OCI-LY3 (cell line): ENCODE measurements at regions not wholly inside any gene's neighbourhood (a gene's known extent, or its start where the extent isn't known, plus 50 kb on each side); places are given as distances from the start of the nearest gene placed in this dataset.

ENCODE experiments used
- H2AFZ ChIP-seq: fragments of 200-600, 300-600 bp; shearing (Covaris generic); 2 replicates; pipeline ENCODE4 v1.6.0; 2014; ENCODE audit warnings: antibody characterized with exemption, low read depth, low read length
- H3K27ac ChIP-seq: fragments of 200-600, 300-600 bp; sonication (generic); 2 replicates; pipeline ENCODE4 v1.5.1; 2014; ENCODE audit warnings: mild to moderate bottlenecking, low read length, moderate library complexity, mixed read lengths
- H3K27me3 ChIP-seq: fragments of 200-600, 300-600 bp; sonication (generic); 2 replicates; pipeline ENCODE4 v1.6.1; 2014; ENCODE audit warnings: low read depth, low read length, mixed read lengths
- H3K36me3 ChIP-seq: fragments of 200-600, 300-600 bp; sonication (generic); replicated peaks from 2 replicates; pipeline ENCODE3; 2014; ENCODE audit warnings: low read depth, low read length, mixed read lengths
- H3K4me1 ChIP-seq: fragments of 300-600, 200-600 bp; sonication (generic); 2 replicates; pipeline ENCODE4 v1.6.1; 2014; ENCODE audit warnings: low read length, mixed read lengths
- H3K4me2 ChIP-seq: fragments of 200-600, 300-600 bp; sonication (generic); 2 replicates; pipeline ENCODE4 v1.6.1; 2014; ENCODE audit warnings: low read length, mixed read lengths
- H3K4me3 ChIP-seq: fragments of 300-600, 200-600 bp; sonication (generic); 2 replicates; pipeline ENCODE4 v1.5.1; 2014; ENCODE audit warnings: antibody characterized with exemption, mild to moderate bottlenecking, low read length, moderate library complexity
- H3K79me2 ChIP-seq: fragments of 300-600, 200-600 bp; shearing (Covaris generic); 2 replicates; pipeline ENCODE4 v1.6.1; 2014; ENCODE audit warnings: mild to moderate bottlenecking, low read length, mixed read lengths
- H3K9ac ChIP-seq: fragments of 300-600, 200-600 bp; shearing (Covaris generic); 2 replicates; pipeline ENCODE4 v1.6.0; 2014; ENCODE audit warnings: mild to moderate bottlenecking, low read length, moderate library complexity
- H3K9me3 ChIP-seq: fragments of 200-600, 300-600 bp; shearing (Covaris generic); 2 replicates; pipeline ENCODE4 v1.6.1; 2014; ENCODE audit warnings: low read length, mixed read lengths; ENCODE audit not compliant: insufficient read depth
- H4K20me1 ChIP-seq: fragments of 200-600, 300-600 bp; sonication (generic); 2 replicates; pipeline ENCODE4 v1.6.1; 2016; ENCODE audit warnings: low read length, mixed read lengths; ENCODE audit not compliant: insufficient read depth
- EZH2phosphoT487 ChIP-seq: fragments of 200-600 bp; shearing (Covaris generic); IDR thresholded peaks from 2 replicates; pipeline ENCODE4 v1.6.1; 2018; ENCODE audit warnings: antibody characterized with exemption, mixed run types, low read depth
- TF ChIP-seq, protein P1 (sequence below): fragments of 200-600, 300-600 bp; sonication (generic); IDR thresholded peaks from 2 replicates; pipeline ENCODE4 v1.5.1; 2014; ENCODE audit warnings: antibody characterized with exemption, low read length, low read depth

GRCh38 chr2:19717446-19717845 lies 184.3 kb downstream of the TTC32 start:
- H3K27ac ChIP-seq: no peak overlapping the region
- no peak overlapping the region for H3K9ac ChIP-seq
- H3K79me2 ChIP-seq: no peaks in the 10 kb centered on the region
- no peak overlapping the region for H3K4me3 ChIP-seq
- no peaks in the 10 kb centered on the region for H3K4me1 ChIP-seq
- TF ChIP-seq, protein P1, sequence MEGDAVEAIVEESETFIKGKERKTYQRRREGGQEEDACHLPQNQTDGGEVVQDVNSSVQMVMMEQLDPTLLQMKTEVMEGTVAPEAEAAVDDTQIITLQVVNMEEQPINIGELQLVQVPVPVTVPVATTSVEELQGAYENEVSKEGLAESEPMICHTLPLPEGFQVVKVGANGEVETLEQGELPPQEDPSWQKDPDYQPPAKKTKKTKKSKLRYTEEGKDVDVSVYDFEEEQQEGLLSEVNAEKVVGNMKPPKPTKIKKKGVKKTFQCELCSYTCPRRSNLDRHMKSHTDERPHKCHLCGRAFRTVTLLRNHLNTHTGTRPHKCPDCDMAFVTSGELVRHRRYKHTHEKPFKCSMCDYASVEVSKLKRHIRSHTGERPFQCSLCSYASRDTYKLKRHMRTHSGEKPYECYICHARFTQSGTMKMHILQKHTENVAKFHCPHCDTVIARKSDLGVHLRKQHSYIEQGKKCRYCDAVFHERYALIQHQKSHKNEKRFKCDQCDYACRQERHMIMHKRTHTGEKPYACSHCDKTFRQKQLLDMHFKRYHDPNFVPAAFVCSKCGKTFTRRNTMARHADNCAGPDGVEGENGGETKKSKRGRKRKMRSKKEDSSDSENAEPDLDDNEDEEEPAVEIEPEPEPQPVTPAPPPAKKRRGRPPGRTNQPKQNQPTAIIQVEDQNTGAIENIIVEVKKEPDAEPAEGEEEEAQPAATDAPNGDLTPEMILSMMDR: no peak
- TF ChIP-seq EZH2phosphoT487: no peak
- H4K20me1 ChIP-seq: no peaks in the 10 kb centered on the region
- no peaks in the 10 kb centered on the region for H3K27me3 ChIP-seq
- no peak overlapping the region for H2AFZ ChIP-seq
- H3K4me2 ChIP-seq: no peak overlapping the region
- no peaks in the 10 kb centered on the region for H3K36me3 ChIP-seq
- H3K9me3 ChIP-seq: no peaks in the 10 kb centered on the region

- no peaks in the 10 kb centered on the region for H3K79me2 ChIP-seq
- no peak overlapping the region for H3K4me3 ChIP-seq
- no peak overlapping the region for H3K4me2 ChIP-seq
- H3K36me3 ChIP-seq: no peaks in the 10 kb centered on the region
- no peaks in the 10 kb centered on the region for H4K20me1 ChIP-seq
- H2AFZ ChIP-seq: no peak overlapping the region
- no peaks in the 10 kb centered on the region for H3K27me3 ChIP-seq
- no peak overlapping the region for H3K9ac ChIP-seq
- TF ChIP-seq, protein P1: no peak
- no peak for TF ChIP-seq EZH2phosphoT487
- no peaks in the 10 kb centered on the region for H3K4me1 ChIP-seq
- no peak overlapping the region for H3K27ac ChIP-seq
- H3K9me3 ChIP-seq: 0 out of 2 replicates have a peak, but pooled peaks cover 3% of the 10 kb centered on the region
Measured at GRCh38 chr2:19714926-19715325, 186.9 kb downstream of the TTC32 start.

DNA sequence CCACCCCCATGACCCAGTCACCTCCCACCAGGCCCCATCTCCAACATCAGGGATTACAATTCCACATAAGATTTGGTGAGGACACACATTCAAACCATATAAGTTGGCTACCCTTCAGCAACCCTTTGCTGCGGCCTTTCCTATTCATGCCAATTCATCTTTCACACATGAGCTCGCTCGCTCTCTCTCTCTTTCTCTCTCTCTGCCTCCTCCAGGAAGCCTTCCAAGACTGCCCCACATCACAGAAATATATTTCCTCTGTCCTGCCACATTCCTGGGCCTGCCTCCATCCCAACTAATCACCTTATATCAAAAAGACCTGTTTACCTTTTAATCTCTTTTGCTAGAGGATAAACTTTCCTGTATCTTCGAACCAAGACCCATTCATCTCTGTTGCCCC lies 188.9 kb downstream of the TTC32 start:
- no peak overlapping the region for H3K27ac ChIP-seq
- H2AFZ ChIP-seq: no peak overlapping the region
- 0 out of 2 replicates have a peak, but pooled peaks cover 3% of the 10 kb centered on the region for H3K9me3 ChIP-seq
- no peaks in the 10 kb centered on the region for H3K36me3 ChIP-seq
- no peak overlapping the region for H3K4me3 ChIP-seq
- TF ChIP-seq, protein P1: no peak
- no peak for TF ChIP-seq EZH2phosphoT487
- no peaks in the 10 kb centered on the region for H3K79me2 ChIP-seq
- H3K4me1 ChIP-seq: no peaks in the 10 kb centered on the region
- no peak overlapping the region for H3K9ac ChIP-seq
- no peaks in the 10 kb centered on the region for H3K27me3 ChIP-seq
- H4K20me1 ChIP-seq: no peaks in the 10 kb centered on the region
- H3K4me2 ChIP-seq: no peak overlapping the region

DNA sequence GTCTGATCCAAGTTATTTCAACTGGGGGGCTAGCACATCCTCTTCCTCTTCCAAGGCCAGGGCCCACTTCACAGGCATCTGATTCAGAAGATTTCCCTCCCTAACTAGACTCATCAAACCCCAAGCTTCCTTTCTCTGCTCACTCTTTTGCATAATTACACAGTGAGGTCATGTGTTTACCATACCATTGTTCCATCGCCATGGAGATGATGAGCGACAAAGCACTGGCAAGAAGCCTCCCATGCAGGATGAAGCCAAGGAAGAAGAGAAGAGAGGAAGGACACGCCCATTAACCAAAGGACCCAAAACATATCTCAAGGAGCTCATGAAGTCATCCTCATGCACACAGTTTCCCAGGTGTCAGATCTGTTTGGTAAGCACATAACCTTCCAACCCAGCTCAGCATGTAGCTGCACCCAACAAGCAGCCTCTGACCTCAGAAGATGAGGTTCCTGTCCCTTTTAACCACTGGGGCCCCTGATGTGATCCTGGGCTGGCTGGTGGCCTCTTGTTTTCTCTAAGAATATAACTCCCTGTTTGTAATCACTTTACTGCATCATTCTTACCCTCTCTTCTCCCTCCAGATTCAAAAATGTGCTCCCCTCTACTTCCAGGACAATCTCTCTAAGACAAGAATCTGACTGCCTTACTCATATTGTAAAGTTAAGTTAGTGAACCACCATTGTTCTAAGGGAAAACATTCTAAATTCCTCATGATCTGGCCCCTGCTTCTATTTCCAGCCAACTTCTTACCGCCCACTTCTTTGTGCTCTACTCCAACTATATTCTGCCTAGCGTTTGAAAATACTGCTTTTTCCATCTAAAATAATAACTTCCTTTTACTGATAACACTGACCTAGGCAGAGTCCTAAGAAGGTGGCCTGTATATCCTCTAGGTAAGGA lies 190.1 kb downstream of the TTC32 start:
- no peak overlapping the region for H3K9ac ChIP-seq
- H2AFZ ChIP-seq: no peak overlapping the region
- no peaks in the 10 kb centered on the region for H3K36me3 ChIP-seq
- no peak for TF ChIP-seq EZH2phosphoT487
- TF ChIP-seq, protein P1: no peak
- 0 out of 2 replicates have a peak, but pooled peaks cover 3% of the 10 kb centered on the region for H3K9me3 ChIP-seq
- no peak overlapping the region for H3K4me2 ChIP-seq
- no peak overlapping the region for H3K27ac ChIP-seq
- H3K79me2 ChIP-seq: no peaks in the 10 kb centered on the region
- H3K27me3 ChIP-seq: no peaks in the 10 kb centered on the region
- H4K20me1 ChIP-seq: no peaks in the 10 kb centered on the region
- no peak overlapping the region for H3K4me3 ChIP-seq
- H3K4me1 ChIP-seq: no peaks in the 10 kb centered on the region
